ENCODE measurements at regions not wholly inside any gene's neighbourhood (a gene's known extent, or its start where the extent isn't known, plus 50 kb on each side); places are given as distances from the start of the nearest gene placed in this dataset.

GRCh38 chr14:98816195-98816594, 455.8 kb downstream of the BCL11B start:
- no peak for DNase-seq

GRCh38 chr14:98816720-98817119, 455.3 kb downstream of the BCL11B start:
- no peak for DNase-seq

- no peak for DNase-seq
Observed at GRCh38 chr14:98819132-98819866, 452.7 kb downstream of the BCL11B start.

DNA sequence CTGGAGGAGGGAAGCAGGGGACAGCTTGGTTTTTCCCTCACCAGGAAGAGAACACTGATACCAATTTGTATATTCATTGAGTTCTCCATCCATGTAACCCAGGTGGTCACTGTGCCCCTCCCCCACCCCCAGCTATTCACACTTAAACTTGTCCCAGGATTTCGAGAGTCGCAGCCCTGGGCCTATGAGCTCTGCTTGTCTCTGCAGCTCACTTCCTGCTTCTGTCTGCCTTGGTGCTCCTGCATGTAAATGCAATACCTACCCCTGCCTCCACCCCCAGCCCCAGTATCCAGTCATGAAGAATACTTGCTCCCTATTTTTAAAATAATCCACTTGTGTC, 452.2 kb downstream of the BCL11B start:
- no peak for DNase-seq

GRCh38 chr14:98822917-98823316, 449.1 kb downstream of the BCL11B start:
- DNase-seq, result no peak

DNA sequence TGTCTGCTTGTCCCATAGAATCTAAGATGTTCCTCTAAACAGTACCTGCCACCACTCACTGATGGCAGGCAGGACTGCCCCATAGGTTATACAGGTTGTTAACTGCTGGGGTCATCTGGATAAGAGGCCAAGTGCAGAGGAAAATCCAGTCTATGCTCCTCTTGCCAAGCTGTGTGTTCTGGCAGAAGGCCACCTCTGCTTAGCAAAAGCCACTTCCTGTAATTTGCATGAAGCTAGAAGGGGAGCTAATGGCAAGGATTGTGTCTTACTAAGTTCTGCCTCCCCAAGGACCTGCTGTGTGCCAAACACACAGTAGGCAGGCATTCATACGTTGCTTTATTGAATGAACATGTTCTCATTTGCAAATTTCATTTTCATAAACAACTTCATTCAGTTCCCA, 445.4 kb downstream of the BCL11B start:
- DNase-seq, result no peak

- DNase-seq, result no peak
Observed at GRCh38 chr14:98834119-98834518, 437.9 kb downstream of the BCL11B start.

- no peak for DNase-seq
Observed at GRCh38 chr14:98835051-98835824, 436.8 kb downstream of the BCL11B start.

DNA sequence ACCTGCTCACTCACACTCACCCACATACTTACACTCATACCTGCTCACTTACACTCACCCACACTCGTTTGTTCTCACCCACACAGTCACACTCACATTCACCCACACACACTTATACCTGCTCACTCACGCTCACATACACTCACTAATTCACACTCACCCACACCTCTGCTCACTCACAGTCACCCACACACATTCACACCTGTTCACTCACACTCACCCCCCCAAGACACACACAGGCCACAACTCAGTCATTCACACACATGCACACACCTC, 436.2 kb downstream of the BCL11B start:
- DNase-seq, result no peak

DNA sequence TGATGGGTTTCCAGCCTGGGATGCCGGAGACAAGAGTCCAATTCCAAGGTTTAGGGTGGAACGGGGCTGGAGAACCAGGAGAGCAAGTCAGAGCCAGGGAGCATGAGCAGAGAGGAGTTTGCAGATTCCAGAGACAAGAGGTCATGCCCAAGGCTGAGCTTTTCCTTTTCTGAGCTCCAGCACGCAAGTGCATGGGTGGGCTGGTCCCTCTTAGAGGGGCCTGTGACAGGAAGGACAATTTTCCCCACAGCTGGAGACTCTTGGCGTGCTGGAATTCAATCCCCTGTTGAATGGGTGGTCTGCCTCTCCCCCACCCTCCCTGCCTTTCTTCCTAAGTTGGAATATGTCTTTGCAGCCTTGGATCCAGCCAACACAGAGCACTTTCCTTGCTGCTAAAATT, 431.9 kb downstream of the BCL11B start:
- DNase-seq, result no peak

DNA sequence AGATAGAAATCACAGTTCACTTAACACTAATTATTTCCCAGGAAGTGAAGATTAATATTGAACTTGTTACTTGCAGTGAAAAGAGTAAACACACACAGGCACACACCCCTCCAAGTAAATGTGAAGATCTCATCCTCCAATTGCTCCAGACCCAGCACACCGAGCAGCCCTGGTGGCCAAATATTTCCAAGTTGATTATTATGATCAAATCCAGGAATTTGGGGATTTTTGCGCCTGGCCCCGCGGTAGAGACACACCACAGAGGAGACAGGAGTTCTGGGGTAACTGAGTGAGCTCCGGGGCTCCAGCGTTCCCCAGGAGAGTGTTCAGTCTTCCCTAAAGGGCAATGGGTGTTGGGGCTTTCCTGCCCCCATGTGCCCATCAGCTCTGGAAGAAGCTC, 431.5 kb downstream of the BCL11B start:
- no peak for DNase-seq

GRCh38 chr14:98844456-98844855, 427.5 kb downstream of the BCL11B start:
- DNase-seq, result no peak

DNA sequence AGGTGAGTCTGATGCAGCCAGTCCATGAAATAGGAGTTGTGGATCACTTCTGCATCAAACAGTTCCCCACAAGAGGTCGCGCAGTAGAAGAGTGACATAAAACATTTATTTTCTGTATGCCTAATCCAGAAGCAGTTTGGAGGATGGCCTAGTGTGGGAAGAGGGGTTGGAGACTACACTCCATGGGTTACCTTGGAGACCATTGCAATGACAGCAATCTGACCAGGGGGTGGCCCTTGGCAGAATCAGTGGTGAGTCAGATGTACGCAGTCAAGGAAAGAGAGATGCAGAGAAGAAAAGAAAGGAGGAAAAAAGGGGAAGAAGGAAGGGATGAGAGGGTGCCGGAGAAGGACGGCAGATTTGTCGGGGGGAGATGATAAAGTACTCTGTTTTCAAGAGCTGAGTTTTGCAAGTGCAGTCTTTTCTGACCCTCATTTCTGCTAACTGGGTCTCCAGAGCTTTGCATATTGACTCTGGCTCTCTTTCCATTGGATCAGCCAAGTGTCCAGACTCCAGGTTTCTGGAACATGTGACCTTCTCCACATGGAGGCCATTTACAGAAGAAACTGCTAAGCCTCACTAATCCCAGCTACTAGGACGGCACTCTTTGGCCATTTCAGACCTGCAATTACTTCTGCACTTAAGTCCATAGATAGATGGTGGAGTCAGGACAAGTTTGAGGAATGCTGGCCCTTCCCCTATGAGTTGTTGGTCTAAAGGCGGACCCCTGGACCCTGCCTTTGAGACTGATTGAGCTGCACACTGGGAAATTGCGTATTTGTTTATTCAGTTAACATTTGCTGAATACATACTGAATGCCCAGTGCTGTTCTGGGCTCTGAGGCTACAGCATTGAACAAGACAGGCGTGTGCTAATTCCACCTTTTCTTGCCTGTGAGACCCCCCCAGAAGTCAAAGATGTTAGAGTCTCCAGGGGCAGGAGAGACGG, 424.2 kb downstream of the BCL11B start:
- DNase-seq, result no peak

DNA sequence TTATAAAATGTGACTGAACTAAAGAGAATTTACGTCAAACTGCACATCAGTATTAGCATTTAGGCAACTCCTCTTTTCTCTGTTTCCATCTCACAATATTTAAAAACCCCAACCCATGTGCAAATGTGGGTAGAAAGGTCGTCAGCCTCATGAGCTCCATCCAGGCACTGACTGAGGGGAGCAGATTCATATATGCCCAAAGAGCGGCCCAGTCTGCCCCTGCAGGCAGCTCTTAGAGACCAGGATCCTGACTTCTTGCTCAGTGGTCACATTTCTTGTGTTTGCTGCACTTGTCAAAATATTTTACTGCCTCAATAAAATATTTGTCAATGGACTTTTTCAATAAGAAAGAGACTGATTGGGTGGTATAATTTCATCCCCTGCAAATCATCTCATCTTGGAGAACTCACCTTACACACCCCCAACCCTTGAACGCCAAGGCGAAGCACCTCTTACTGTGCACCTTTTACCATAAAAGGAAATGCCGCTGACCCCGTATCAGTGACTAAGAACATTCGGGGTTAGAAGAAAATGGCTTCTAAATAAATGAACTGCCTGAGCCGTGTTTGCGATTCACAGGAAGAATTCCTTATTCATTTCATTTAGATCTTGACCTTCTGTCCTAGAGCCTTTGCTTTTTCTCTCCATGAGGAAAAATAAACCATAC, 418.8 kb downstream of the BCL11B start:
- DNase-seq, result no peak

GRCh38 chr14:98855926-98856715, 415.9 kb downstream of the BCL11B start:
- no peak for DNase-seq

DNA sequence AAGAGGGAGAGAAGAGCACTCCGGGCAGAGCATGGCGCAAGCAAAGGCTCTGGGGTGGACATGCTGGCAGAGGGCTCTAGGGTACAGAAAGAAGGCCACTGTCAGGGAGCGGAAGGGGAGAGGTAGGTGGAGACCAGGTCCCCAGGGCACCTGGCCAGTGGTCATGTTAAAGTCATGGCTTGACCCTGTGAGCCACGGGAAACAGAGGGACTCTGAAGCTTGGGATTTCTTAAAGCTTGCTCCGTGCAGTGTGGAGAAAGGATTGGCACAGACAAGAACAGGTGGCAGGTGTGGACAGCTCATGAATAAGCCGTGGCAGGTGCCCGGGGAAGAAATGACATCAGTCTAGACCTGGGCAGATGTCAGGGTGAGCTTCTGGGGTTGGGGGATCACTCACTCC, 413.8 kb downstream of the BCL11B start:
- DNase-seq, result no peak

DNA sequence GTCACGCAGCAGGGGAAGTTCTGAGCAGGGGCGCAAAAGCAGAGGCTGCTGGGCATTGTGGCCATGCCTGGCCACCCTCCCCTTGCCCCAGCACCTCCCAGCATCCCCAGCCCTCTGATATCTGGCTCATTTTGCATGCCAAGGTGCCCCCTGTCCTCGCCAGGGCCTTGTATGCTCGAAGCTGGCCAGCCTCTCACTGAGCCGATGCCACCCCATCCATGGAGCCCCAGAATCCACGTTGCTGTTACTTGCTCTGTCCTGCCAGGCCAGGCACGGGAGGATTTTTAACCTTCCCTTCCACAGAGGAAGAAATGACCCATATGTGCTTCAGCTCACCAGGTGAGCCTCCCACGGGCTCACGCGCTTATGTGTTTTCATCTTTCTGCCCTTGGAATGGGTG, 413.4 kb downstream of the BCL11B start:
- DNase-seq, result no peak

DNA sequence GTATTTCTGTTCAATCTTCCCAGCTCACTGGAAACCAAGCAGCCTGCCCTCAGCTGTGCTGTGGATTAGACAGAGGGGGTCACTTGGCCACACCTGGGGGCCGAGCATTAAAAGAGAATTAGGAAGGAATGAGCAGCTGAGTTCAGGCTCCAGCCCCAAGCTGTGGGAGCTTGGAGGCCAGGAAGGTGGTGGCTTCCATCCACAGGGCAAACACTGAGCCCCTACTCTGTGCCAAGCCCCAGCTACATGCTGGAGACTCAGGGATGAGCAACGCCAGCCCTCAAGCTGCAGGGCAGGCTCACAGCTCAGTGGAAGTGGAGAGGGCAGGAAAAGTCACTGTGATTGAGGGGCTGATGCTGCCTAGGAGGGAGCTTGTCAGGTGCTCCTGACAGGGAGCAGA, 412.7 kb downstream of the BCL11B start:
- no peak for DNase-seq

GRCh38 chr14:98864211-98864610, 407.8 kb downstream of the BCL11B start:
- no peak for DNase-seq

- no peak for DNase-seq
Observed at GRCh38 chr14:98867146-98867545, 404.9 kb downstream of the BCL11B start.

DNA sequence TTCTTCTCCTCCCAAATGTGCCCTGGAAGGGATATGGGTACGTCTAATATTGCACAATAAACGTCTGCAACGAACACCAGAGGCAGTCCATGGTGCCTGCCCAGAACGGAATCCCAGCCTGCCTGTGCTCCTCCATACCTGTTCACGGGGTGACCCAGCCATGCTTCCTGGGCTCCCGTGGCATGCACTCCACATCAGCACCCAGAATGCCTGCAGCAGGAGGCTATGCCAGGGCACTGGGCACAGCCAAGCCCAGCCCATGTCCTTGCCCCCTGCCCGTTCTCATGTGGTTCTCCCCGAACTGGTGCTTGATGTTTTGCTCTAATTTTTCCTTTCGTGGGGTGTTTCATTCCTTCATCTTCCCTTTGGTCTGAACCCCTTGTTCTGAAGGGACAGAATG, 404.3 kb downstream of the BCL11B start:
- DNase-seq, result no peak

Measured in muscle of arm (tissue), 1 donor.